Neural progenitor cell (in vitro differentiated cells): ENCODE measurements at regions not wholly inside any gene's neighbourhood (a gene's known extent, or its start where the extent isn't known, plus 50 kb on each side); places are given as distances from the start of the nearest gene placed in this dataset.

Source experiments
- DNase-seq: peaks from one replicate; pipeline ENCODE4 v3.0.0-alpha.2; 2016; ENCODE audit warnings: low spot score
- H2AFZ ChIP-seq: fragments of 200-600 bp; sonication (generic); replicated peaks from 2 replicates; pipeline ENCODE4 v1.6.1; 2016; ENCODE audit warnings: antibody characterized with exemption
- H3F3A ChIP-seq: fragments of 200-600 bp; sonication (generic); 2 replicates; pipeline ENCODE4 v1.6.1; 2016; ENCODE audit warnings: antibody characterized with exemption, low read depth
- H3K27ac ChIP-seq: fragments of 200-600 bp; sonication (generic); 2 replicates; pipeline ENCODE4 v1.5.1; 2016; ENCODE audit warnings: mild to moderate bottlenecking
- H3K27me3 ChIP-seq: fragments of 200-600 bp; sonication (generic); 2 replicates; pipeline ENCODE4 v1.6.1; 2016; ENCODE audit warnings: mild to moderate bottlenecking, moderate library complexity
- H3K36me3 ChIP-seq: fragments of 200-600 bp; sonication (generic); 2 replicates; pipeline ENCODE4 v1.5.1; 2016
- H3K4me1 ChIP-seq: fragments of 200-600 bp; sonication (generic); 2 replicates; pipeline ENCODE4 v1.6.1; 2016; ENCODE audit warnings: mixed run types
- H3K4me2 ChIP-seq: fragments of 200-600 bp; sonication (generic); 2 replicates; pipeline ENCODE4 v1.6.1; 2016
- H3K4me3 ChIP-seq: fragments of 200-600 bp; sonication (generic); 2 replicates; pipeline ENCODE4 v1.5.1; 2016
- H3K79me2 ChIP-seq: fragments of 200-600 bp; sonication (generic); 2 replicates; pipeline ENCODE4 v1.6.1; 2016; ENCODE audit warnings: low read depth
- H3K9ac ChIP-seq: fragments of 200-600 bp; sonication (generic); 2 replicates; pipeline ENCODE4 v1.6.1; 2016
- H3K9me3 ChIP-seq: fragments of 200-600 bp; sonication (generic); 2 replicates; pipeline ENCODE4 v1.5.1; 2016; ENCODE audit warnings: low read depth
- H4K20me1 ChIP-seq: fragments of 200-600 bp; sonication (generic); 2 replicates; pipeline ENCODE4 v1.6.1; 2016; ENCODE audit warnings: low read depth
- H3K27ac Mint-ChIP-seq: 3 replicates; pipeline ENCODE4 v1.8.0; 2021; ENCODE audit warnings: mixed read lengths
- H3K27me3 Mint-ChIP-seq: 2 replicates; pipeline ENCODE4 v1.8.0; 2022; ENCODE audit warnings: low read depth, mild to moderate bottlenecking, inconsistent platforms, moderate library complexity, mixed read lengths; ENCODE audit not compliant: insufficient read depth
- H3K36me3 Mint-ChIP-seq: 3 replicates; pipeline ENCODE4 v1.8.0; 2021; ENCODE audit warnings: mixed read lengths
- H3K4me1 Mint-ChIP-seq: 3 replicates; pipeline ENCODE4 v1.8.0; 2021; ENCODE audit warnings: mixed read lengths
- H3K4me3 Mint-ChIP-seq: 3 replicates; pipeline ENCODE4 v1.8.0; 2021; ENCODE audit warnings: mild to moderate bottlenecking, moderate library complexity, mixed read lengths
- H3K9me3 Mint-ChIP-seq: 3 replicates; pipeline ENCODE4 v1.8.0; 2020; ENCODE audit warnings: mixed read lengths
- EZH2 ChIP-seq: fragments of 200-600 bp; sonication (generic); IDR thresholded peaks from 2 replicates; pipeline ENCODE4 v1.6.1; 2017; ENCODE audit warnings: antibody characterized with exemption, mild to moderate bottlenecking, moderate library complexity
- EZH2phosphoT487 ChIP-seq: fragments of 200-600 bp; sonication (generic); IDR thresholded peaks from 2 replicates; pipeline ENCODE4 v1.6.1; 2017; ENCODE audit warnings: antibody characterized with exemption
- TF ChIP-seq, protein P1 (sequence below): fragments of 200-600 bp; sonication (generic); IDR thresholded peaks from 2 replicates; pipeline ENCODE4 v1.5.1; 2017; ENCODE audit warnings: antibody characterized with exemption, mild to moderate bottlenecking

DNA sequence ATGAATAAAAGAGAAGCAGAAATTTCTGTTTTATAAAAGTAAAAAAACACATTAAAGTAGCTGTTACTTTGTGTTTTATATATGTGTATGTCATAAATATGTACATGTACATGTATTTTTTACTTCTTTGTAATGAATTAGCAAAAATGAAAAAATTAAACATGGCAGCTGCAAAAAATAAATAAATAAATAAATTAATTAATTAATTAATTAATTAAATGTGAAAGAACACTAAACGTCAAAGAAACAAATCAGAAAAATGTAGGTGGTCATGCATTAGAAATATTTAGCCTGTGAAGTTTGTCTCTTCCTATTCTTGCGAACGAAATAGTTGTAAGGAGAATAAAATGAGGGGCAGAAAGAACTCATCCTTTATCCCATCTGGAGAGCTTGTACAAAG, 357.0 kb downstream of the ZIC4 start:
- Histone ChIP-seq H3F3A (no peaks in the 10 kb centered on the region), H3K36me3 (no peaks in the 10 kb centered on the region), H2AFZ (peak overlapping the region; percentile 38), H3K4me2 (no peak overlapping the region), H3K4me1 (peaks cover 7% of the 10 kb centered on the region), H3K4me3 (no peak overlapping the region), H3K27me3 (no peaks in the 10 kb centered on the region), H3K79me2 (no peaks in the 10 kb centered on the region), H3K9me3 (no peaks in the 10 kb centered on the region), H3K27ac (no peak overlapping the region), H4K20me1 (no peaks in the 10 kb centered on the region), H3K9ac (no peak overlapping the region)
- no peaks in the 10 kb centered on the region for H3K27me3 Mint-ChIP-seq
- peaks cover 9% of the 10 kb centered on the region for H3K36me3 Mint-ChIP-seq
- H3K4me1 Mint-ChIP-seq = peaks cover 6% of the 10 kb centered on the region
- TF ChIP-seq EZH2 (no peak), EZH2phosphoT487 (no peak)
- TF ChIP-seq, protein P1, sequence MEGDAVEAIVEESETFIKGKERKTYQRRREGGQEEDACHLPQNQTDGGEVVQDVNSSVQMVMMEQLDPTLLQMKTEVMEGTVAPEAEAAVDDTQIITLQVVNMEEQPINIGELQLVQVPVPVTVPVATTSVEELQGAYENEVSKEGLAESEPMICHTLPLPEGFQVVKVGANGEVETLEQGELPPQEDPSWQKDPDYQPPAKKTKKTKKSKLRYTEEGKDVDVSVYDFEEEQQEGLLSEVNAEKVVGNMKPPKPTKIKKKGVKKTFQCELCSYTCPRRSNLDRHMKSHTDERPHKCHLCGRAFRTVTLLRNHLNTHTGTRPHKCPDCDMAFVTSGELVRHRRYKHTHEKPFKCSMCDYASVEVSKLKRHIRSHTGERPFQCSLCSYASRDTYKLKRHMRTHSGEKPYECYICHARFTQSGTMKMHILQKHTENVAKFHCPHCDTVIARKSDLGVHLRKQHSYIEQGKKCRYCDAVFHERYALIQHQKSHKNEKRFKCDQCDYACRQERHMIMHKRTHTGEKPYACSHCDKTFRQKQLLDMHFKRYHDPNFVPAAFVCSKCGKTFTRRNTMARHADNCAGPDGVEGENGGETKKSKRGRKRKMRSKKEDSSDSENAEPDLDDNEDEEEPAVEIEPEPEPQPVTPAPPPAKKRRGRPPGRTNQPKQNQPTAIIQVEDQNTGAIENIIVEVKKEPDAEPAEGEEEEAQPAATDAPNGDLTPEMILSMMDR = no peak
- DNase-seq = no peak
- peak overlapping the region; percentile 19 for H3K27ac Mint-ChIP-seq
- H3K9me3 Mint-ChIP-seq = peaks cover 4% of the 10 kb centered on the region
- no peak overlapping the region for H3K4me3 Mint-ChIP-seq

GRCh38 chr3:147046916-147047315, 359.4 kb downstream of the ZIC4 start:
- Histone ChIP-seq H3K79me2 (no peaks in the 10 kb centered on the region), H2AFZ (no peak overlapping the region), H3K27me3 (no peaks in the 10 kb centered on the region), H4K20me1 (no peaks in the 10 kb centered on the region), H3K9me3 (no peaks in the 10 kb centered on the region), H3K4me1 (peaks cover 7% of the 10 kb centered on the region), H3K4me3 (no peak overlapping the region), H3K9ac (no peak overlapping the region), H3K36me3 (no peaks in the 10 kb centered on the region), H3K27ac (no peak overlapping the region), H3K4me2 (no peak overlapping the region), H3F3A (no peaks in the 10 kb centered on the region)
- Mint-ChIP-seq H3K4me3 (no peak overlapping the region), H3K27me3 (no peaks in the 10 kb centered on the region), H3K27ac (no peak overlapping the region), H3K4me1 (peaks cover 6% of the 10 kb centered on the region), H3K36me3 (peaks cover 6% of the 10 kb centered on the region), H3K9me3 (no peaks in the 10 kb centered on the region)
- TF ChIP-seq EZH2phosphoT487 (no peak), EZH2 (no peak)
- TF ChIP-seq, protein P1 = no peak
- no peak for DNase-seq

GRCh38 chr3:147038481-147038880, 367.9 kb downstream of the ZIC4 start:
- no peak for DNase-seq
- no peaks in the 10 kb centered on the region for H3K27me3 ChIP-seq
- no peak overlapping the region for H3K9ac ChIP-seq
- H3K79me2 ChIP-seq = no peaks in the 10 kb centered on the region
- TF ChIP-seq, protein P1 = no peak
- no peak for TF ChIP-seq EZH2
- TF ChIP-seq EZH2phosphoT487 = no peak
- H3K4me1 Mint-ChIP-seq = no peaks in the 10 kb centered on the region
- H4K20me1 ChIP-seq = no peaks in the 10 kb centered on the region
- H3K9me3 ChIP-seq = no peaks in the 10 kb centered on the region
- H3K4me2 ChIP-seq = no peak overlapping the region
- H3K4me3 ChIP-seq = no peak overlapping the region
- no peaks in the 10 kb centered on the region for H3K36me3 ChIP-seq
- H3K4me3 Mint-ChIP-seq = no peak overlapping the region
- no peak overlapping the region for H3K27ac ChIP-seq
- no peaks in the 10 kb centered on the region for H3K27me3 Mint-ChIP-seq
- H3K4me1 ChIP-seq = no peaks in the 10 kb centered on the region
- peaks cover 9% of the 10 kb centered on the region for H3K36me3 Mint-ChIP-seq
- no peak overlapping the region for H2AFZ ChIP-seq
- H3K27ac Mint-ChIP-seq = no peak overlapping the region
- H3F3A ChIP-seq = no peaks in the 10 kb centered on the region
- peaks cover 19% of the 10 kb centered on the region for H3K9me3 Mint-ChIP-seq
